Activated CD4-positive, alpha-beta T cell treated with anti-CD3 and anti-CD28 coated beads for 24 hours (primary cell): ENCODE measurements at regions not wholly inside any gene's neighbourhood (a gene's known extent, or its start where the extent isn't known, plus 50 kb on each side); places are given as distances from the start of the nearest gene placed in this dataset.
"Not testable (repeated sequence)": the region's sequence is repeated elsewhere in the genome, so short reads cannot be mapped to it uniquely, and the experiment has no call there.

Experiments used
- DNase-seq, 2 donors: peaks; one replicate each; pipeline ENCODE4 v3.0.0-alpha.2; 2020; ENCODE audit warnings: low read depth in 2 of 2

- not testable (repeated sequence) for DNase-seq
These were observed 967.4 kb upstream of the AUTS2 start for GRCh38 chr7:68630914-68631313.

- no peak for DNase-seq
These were observed 958.2 kb upstream of the AUTS2 start for GRCh38 chr7:68640103-68640502.

GRCh38 chr7:68642727-68643126, 955.5 kb upstream of the AUTS2 start:
- no peak for DNase-seq

DNA sequence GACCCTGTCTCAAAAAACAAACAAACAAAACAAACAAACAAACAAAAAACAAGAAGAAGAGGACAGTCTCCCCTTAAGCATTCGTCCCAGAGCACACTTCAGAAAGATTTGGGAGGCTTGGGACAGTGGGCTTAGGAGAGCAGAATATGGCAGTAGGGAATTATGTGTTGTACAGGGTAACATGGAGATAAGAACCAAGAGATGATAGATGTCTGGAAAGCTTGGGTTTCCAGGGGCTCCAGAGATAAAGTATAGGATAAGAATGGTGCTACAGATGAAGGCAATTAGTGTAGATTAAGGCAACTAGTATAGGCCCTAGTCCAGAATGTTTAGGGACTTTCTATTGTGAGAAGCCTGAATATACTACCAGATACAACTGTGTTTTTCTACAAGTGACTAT, 934.9 kb upstream of the AUTS2 start:
- DNase-seq: no peak

DNA sequence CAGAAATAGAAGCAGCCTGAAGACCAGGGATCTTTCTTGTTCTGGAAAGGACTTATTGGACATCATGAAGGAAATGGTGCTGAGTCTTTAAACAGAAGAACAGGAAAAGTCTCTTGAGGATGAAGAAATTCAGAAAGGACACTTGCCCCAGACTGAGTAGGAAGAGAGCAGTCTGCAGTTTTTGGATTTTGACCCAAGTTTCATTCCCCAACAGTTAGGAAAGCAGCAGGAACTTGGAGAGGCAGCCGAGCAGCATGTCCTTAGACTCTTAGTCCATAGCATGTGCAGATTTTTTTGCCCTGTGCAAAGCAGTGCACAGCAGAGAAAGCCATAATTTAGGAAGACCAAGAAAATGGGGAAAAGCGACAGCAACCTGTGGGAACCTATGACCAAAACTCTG, 927.2 kb upstream of the AUTS2 start:
- no peak for DNase-seq

GRCh38 chr7:68671671-68672070, 926.6 kb upstream of the AUTS2 start:
- no peak for DNase-seq

DNA sequence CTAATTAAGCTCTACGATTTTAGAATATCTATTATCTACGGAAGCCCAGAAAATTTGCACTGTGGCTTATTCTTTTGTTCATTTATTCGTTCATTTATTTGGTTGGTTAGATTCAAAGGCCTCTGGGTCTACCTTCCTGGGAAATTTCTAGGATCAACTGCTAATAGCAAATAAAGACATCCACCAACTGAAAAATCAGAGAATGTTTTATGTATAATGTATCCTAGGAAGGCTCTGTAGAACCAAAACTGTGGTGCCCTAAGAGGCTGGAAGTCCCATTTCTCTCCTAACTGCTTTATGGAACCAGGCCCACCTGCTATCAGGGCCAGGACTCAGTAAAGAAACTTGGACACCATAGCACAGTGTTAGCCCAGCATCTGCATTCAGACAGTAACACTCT, 923.4 kb upstream of the AUTS2 start:
- no peak for DNase-seq

DNA sequence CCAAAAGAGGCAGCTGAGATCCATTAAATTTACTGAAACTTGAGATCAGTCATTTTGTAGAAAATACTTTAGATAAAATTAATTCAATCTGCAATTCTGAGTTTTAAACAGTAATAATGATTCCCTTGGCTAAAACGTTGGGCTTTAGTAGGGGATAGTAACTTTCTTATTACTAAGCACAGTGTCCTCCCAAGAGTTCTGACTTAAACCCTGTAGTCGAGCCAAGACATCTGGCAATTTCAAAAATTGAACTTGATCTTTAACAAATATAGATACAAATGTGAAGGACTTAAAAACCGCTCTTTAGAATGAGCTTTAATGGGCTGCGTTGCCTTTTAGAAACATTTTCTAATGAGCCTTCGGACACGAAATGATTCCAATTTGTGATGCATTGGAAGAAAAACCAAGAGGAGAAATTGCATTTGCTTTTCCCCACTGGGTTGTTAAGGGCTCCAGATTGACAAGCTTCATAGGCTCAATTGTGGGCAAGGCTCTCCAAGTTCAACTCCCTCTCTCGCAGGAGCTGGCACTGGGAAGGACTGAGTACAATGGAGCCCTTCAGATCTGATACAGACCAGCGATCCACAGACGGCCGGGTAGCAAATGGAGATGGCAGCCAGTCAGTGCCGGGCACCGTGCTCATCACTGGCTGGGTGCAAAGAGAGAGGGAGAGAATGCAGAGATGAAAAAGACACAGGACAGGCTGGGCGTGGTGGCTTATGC, 921.3 kb upstream of the AUTS2 start:
- DNase-seq: no peak

DNA sequence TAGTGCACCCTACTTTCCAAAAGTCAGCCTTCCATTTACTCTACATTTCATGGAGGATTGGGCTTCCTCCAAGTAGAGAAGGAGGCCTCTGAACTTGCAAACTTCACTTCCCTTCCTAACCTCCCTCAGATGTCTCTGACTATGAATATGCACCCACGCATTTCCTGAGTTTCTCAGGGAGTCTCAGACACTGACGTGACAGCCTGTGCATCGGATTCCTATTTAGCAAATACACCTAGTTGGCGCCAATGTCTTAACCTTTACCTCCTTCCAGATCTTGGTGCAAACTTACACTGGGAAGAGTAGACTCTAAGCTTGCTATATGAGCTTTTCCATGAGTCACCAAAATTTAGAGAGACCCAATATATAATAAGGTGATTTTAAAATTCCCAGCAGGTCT, 920.1 kb upstream of the AUTS2 start:
- DNase-seq: no peak

DNA sequence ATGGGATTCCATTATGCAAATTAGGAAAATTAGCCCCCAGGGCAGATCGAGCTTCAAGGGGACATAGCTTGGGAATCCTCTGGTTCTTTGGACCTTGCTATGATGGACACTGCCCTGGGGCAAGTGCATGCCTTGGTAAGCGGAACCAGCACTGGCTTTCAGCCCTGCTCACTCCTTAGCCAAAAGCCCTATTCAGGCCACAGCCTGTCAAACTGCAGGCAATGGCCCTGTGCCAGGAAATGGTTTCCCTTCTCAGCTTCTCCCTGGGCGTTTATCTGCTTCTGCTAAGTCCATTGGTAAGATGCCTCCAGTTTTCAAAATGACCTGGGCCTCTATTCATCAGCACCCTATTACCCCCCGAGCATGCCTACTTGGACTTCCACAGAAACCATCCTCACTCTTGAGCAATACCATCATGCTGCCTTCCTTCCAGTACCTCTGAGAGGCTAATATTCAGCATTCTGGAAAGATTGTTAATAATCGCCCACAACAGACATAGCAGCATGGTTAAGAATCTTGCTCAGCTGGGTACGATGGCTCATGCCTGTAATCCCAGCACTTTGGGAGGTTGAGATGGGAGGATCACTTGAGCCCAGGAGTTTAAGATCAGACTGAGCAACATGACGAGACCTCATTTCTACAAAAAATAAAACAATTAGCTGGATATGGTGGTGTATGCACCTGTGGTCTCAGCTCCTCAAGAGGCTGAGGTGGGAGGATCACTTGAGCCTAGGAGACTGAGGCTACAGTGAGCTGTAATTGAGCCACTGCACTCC, 918.6 kb upstream of the AUTS2 start:
- DNase-seq: no peak

DNA sequence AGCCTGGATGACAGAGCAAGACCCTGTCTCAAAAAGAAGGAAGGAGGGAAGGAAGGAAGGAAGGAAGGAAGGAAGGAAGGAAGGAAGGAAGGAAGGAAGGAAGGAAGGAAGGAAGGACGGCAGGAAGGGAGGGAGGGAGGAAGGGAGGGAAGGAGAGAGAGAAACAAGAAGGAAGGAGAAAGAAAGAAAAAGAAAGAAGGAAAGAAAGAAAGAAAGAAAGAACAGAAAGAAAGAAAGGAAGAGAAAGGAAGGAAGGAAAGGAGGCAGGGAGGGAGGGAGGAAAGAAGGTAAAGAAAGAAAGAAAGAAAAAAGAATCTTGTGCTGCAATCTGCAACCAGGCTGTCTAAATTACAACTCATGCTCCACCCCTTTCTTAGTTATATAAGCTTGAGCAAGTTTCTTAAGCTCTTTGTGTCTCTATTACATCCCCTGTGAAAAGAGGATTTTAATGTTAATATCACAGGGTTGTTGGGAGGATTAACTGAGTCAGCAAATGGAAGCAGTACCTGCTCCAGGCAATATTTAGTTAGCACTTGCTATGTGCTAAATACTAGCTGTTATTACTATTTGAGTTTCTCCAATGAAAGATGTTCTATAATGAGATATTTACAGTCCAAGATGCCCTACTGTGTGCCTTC, 917.9 kb upstream of the AUTS2 start:
- DNase-seq: no peak

- DNase-seq: no peak
These were observed 915.4 kb upstream of the AUTS2 start for GRCh38 chr7:68682910-68683309.

- DNase-seq: no peak
These were observed 913.9 kb upstream of the AUTS2 start for GRCh38 chr7:68684246-68684839.

DNA sequence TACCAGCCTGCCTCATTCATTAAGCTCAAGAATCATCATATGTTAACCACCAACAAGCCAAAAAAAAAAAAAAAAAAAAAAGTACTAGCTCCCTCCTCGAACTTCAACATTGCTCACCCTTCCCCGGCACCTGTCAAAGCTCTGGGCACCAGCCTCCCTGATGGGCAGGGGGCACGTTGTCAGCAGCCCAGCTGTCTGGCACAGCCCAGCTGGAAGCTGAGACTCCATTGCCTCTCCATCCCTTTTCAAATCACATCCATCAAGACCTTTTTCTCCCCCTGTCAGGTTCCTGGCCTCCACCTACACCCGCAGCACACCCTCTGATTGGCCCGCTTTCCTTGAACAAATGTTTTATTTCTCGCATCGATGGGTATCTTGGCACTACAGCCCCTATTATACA, 913.3 kb upstream of the AUTS2 start:
- no peak for DNase-seq

DNA sequence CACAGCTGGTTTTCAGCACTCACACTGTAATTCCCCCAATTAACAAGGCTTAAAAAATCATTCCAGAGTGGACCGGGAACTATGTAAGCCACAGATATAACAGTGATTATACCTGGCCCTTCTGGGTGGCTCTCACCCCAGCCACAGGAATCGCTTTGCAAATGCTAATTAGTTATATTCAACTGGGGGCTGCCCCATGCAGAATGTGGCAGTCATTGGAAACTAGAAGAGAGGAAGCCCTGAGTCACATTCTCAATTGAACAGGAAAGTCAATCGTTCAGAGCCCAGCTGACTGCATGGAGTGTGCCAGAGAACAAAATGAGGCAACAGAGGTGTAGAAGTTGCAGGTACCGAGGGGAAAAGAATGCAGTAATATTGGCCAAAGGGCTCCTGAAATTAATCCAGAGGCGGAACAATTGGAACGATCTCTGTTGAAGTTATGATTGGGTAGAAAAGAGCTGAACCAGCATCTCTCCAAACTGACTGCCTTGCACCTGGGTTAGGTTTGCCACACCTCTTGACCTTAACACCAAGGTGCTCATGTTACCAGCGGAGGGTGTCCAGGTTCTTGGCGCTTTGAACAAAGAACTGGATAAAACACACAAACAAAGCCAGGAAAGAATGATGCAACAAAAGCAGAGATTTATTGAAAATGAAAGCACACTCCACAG, 909.7 kb upstream of the AUTS2 start:
- no peak for DNase-seq

- DNase-seq: no peak
These were observed 909.2 kb upstream of the AUTS2 start for GRCh38 chr7:68689087-68689433.

DNA sequence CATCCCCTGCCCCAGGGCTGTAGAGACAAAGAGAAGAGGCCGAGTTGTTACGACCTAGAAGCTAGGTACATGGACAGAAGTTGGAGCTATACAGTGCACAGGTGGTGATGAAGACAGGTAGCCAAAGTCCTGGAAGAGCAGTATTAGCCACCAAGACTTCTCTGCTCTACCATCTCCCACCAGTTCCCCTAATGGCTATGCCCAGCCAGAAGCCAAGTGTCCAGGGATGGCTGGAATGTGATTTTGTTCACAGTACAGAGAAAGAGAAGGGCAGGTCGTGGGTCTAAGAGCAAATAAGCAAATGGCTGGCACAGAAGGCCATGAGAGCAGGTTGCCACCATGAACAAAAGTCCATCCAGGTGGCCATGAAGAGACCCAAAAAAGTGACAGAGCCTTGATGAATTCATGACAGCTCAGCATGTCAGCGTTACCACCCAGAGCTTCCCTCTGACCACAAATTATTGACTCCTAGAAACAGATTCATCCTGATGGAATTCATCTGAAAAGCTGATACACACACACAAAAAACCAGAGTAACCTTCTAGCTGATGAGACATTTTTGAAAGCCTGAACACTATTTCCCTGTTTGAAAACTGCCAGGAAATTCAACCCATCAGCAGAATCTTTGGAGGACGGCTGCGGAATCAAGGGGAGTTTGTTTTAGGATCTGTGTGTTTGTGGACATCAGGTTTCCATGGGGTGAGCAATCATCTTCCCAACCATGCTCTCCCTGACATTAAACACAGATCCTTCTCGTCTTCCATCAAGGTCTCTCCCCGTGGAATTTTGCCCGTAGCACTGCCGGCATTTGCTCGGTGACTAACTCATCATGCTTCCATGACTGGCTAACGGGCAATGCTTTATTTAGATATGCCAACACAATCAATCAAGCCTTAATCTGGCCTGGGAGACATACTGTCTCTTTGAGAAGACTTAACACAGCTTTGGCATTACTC, 906.7 kb upstream of the AUTS2 start:
- DNase-seq: no peak

DNA sequence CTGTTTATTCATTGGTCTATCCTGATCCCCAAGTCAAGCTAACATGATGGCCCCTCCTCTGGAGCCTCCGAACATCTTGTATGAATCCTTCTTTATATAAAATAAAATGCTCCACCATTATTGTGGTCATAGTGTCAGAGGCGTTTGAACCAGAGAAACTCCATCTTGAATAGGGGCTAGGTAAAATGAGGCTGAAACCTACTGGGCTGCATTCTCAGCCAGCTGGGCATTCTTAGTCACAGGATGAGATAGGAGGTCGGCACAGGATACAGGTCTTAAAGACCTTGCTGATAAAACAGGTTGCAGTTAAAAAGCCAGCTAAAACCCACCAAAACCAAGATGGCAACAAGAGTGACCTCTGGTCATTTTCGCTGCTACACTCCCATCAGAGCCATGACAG, 905.8 kb upstream of the AUTS2 start:
- DNase-seq: no peak

- no peak for DNase-seq
These were observed 903.6 kb upstream of the AUTS2 start for GRCh38 chr7:68694656-68695055.

GRCh38 chr7:68697796-68698280, 900.4 kb upstream of the AUTS2 start:
- DNase-seq: no peak
